Body of pancreas (tissue), 4 donors: ENCODE measurements at regions not wholly inside any gene's neighbourhood (a gene's known extent, or its start where the extent isn't known, plus 50 kb on each side); places are given as distances from the start of the nearest gene placed in this dataset.

Experiments
- ATAC-seq: fragments of 150-250 bp; one replicate; pipeline ENCODE4 v1.9.1; 2016
- DNase-seq, 4 donors: peaks; one replicate each; pipeline ENCODE4 v3.0.0-alpha.2; 2019
- H3K27ac ChIP-seq, 4 donors: fragments of 200-600 bp; sonication (generic); 1 replicate in 3 of 4; 2 replicates in 1 of 4; pipeline versions ENCODE4 v1.5.1 to v1.6.1; 2016 to 2019; ENCODE audit warnings: mild to moderate bottlenecking in 1 of 4, mixed read lengths in 1 of 4, moderate library complexity in 1 of 4
- H3K27me3 ChIP-seq, 2 donors: fragments of 200-600 bp; sonication (generic); one replicate each; pipeline ENCODE4 v1.6.0; 2016; ENCODE audit warnings: mild to moderate bottlenecking in 1 of 2
- H3K36me3 ChIP-seq, 2 donors: fragments of 200-600 bp; sonication (generic); replicated peaks in 1 of 2; 2 replicates each; pipeline ENCODE4 v1.5.1; 2016; ENCODE audit warnings: low read depth in 2 of 2; ENCODE audit not compliant: insufficient read depth in 1 of 2
- H3K4me1 ChIP-seq: fragments of 200-600 bp; sonication (generic); one replicate; pipeline ENCODE4 v1.6.0; 2016
- H3K4me3 ChIP-seq, 2 donors: fragments of 200-600 bp; sonication (generic); 1 replicate in 1 of 2; 2 replicates in 1 of 2; pipeline ENCODE4 v1.5.1; 2016 to 2019
- H3K9me3 ChIP-seq, 3 donors: fragments of 200-600 bp; sonication (generic); 1 replicate in 2 of 3; 2 replicates in 1 of 3; pipeline ENCODE4 v1.5.1; 2016
- POLR2A ChIP-seq, 3 donors: fragments of 450-650 bp; IDR thresholded peaks; one replicate each; pipeline ENCODE4 v1.6.1; 2016; ENCODE audit warnings: antibody characterized with exemption in 3 of 3, mild to moderate bottlenecking in 2 of 3
- WGBS, 2 donors: methylation state at CpG; one replicate each; pipeline ENCODE4 v1.1.5; 2017; 5-methylcytosine and 5-hydroxymethylcytosine counted together
- intact Hi-C: fragments of 100-400 bp; cut with DNase I; formaldehyde crosslinking; loops from one replicate; pipeline ENCODE4 v1.15.1; 2023
- TF ChIP-seq, protein P1 (sequence below), 7 experiments: fragments of 450-650 bp in 4 of 7; fragments of 200-600 bp in 3 of 7; sonication (generic) in 3 of 7; IDR thresholded peaks; one replicate each; pipeline ENCODE4 v1.5.1; 2016 to 2019; ENCODE audit warnings: antibody characterized with exemption in 7 of 7

DNA sequence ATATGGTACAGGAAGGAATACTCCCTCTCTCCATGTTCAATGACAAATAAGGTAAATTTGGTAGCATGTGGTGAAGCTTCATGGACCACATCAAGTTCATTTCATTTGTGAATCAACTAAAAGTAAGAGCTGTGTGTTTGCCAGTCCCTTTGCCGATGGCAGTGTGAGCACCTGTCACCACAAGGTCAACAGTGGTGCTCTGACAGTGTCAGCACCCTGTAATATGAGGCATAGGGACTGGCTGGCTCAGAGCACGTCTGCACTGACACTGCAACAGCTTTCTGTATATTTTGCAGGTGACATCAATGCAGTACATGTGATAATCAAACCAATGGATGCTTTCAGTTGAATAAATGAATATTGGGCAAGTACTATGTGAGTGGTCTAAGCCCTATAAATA is 852.4 kb downstream of the TUSC7 start:
- ATAC-seq (no peak), DNase-seq (peak in 1 of 4 donors; percentile 21)
- no peaks in the 10 kb centered on the region for H3K4me1 ChIP-seq
- H3K36me3 ChIP-seq = no peaks in the 10 kb centered on the region
- no peak for TF ChIP-seq POLR2A (IDR thresholded peaks at IDR 0.05)
- TF ChIP-seq, protein P1, sequence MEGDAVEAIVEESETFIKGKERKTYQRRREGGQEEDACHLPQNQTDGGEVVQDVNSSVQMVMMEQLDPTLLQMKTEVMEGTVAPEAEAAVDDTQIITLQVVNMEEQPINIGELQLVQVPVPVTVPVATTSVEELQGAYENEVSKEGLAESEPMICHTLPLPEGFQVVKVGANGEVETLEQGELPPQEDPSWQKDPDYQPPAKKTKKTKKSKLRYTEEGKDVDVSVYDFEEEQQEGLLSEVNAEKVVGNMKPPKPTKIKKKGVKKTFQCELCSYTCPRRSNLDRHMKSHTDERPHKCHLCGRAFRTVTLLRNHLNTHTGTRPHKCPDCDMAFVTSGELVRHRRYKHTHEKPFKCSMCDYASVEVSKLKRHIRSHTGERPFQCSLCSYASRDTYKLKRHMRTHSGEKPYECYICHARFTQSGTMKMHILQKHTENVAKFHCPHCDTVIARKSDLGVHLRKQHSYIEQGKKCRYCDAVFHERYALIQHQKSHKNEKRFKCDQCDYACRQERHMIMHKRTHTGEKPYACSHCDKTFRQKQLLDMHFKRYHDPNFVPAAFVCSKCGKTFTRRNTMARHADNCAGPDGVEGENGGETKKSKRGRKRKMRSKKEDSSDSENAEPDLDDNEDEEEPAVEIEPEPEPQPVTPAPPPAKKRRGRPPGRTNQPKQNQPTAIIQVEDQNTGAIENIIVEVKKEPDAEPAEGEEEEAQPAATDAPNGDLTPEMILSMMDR (IDR thresholded peaks at IDR 0.05) = no peak
- 19 to 20% methylated on average over 2 of the region's 2 CpGs for WGBS, 2 donors
- H3K27ac ChIP-seq = no peak overlapping the region
- H3K4me3 ChIP-seq = no peak overlapping the region
- intact Hi-C loops = no loop called here
- no peaks in the 10 kb centered on the region for H3K27me3 ChIP-seq
- H3K9me3 ChIP-seq = no peaks in the 10 kb centered on the region

DNA sequence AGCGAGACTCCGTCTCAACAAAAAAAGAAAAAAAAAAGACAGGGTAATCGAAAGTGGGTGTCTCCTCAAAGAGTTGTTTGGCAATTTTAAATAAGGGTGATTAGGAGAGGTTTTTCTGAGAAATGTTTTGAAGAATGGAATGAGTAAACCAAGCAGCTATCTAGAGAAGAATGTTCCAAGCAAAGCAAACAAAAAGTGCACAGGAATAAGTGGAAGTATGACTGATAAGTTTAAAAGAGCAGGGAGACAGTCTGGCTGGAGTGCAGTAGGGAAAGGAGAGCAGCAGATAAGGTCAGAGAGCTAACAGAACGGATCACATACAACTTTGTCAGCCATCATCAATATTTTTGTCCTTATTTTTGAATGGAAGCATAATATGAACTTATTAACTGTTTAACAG is 853.5 kb downstream of the TUSC7 start:
- 44 to 47% methylated on average over 4 of the region's 4 CpGs for WGBS, 2 donors
- no peaks in the 10 kb centered on the region for H3K4me1 ChIP-seq
- H3K4me3 ChIP-seq = no peak overlapping the region
- no peak for DNase-seq
- H3K27ac ChIP-seq = no peak overlapping the region
- intact Hi-C loops = no loop called here
- TF ChIP-seq, protein P1 (IDR thresholded peaks at IDR 0.05) = no peak
- no peak for TF ChIP-seq POLR2A (IDR thresholded peaks at IDR 0.05)
- no peaks in the 10 kb centered on the region for H3K9me3 ChIP-seq
- no peaks in the 10 kb centered on the region for H3K27me3 ChIP-seq
- H3K36me3 ChIP-seq = no peaks in the 10 kb centered on the region
- ATAC-seq = no peak

DNA sequence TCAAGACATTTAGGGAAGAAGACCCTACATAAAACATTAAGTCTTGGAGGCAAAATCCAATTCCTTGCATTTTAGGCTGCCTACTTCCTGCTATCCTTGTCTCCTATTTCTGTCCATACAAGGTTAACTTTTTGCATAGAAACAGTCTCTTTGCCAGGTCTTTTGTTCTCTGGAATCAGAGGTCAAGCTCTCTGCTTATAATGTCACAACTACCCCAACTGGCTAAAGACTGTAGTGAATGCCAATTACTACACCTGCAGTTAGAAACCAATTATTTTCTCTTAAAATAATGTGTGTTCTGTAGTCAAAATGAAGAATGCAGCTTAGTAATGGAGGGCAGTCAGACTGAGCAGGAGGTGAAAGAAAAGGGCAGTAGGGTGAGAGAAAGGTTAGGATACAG is 856.2 kb downstream of the TUSC7 start:
- Histone ChIP-seq H3K27ac (no peak overlapping the region), H3K4me3 (no peak overlapping the region), H3K27me3 (no peaks in the 10 kb centered on the region), H3K9me3 (no peaks in the 10 kb centered on the region), H3K36me3 (no peaks in the 10 kb centered on the region), H3K4me1 (no peaks in the 10 kb centered on the region)
- intact Hi-C loops = no loop called here
- ATAC-seq (no peak), DNase-seq (no peak)
- TF ChIP-seq, protein P1 (IDR thresholded peaks at IDR 0.05) = no peak
- no peak for TF ChIP-seq POLR2A (IDR thresholded peaks at IDR 0.05)

DNA sequence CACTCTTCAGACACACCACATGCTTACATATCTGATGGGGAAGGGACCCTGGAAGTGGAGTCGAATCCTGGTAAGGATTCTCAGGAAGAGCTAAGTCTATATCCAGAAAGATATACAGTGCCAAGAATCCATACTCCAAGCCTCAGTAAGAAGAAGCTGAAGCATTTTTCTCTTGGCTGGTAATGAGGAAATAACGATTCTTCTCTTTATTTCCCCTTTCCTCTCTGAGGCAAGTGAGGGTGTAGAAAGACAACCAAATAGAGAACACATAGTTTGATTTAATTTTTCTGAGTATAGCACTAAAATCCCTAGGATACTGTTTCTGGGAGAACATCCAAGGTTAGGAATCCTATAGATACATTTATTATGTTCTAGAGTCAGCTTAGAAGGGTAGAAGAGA is 857.3 kb downstream of the TUSC7 start:
- ATAC-seq (no peak), DNase-seq (no peak)
- no peaks in the 10 kb centered on the region for H3K9me3 ChIP-seq
- no peaks in the 10 kb centered on the region for H3K4me1 ChIP-seq
- no peaks in the 10 kb centered on the region for H3K27me3 ChIP-seq
- no peaks in the 10 kb centered on the region for H3K36me3 ChIP-seq
- no peak overlapping the region for H3K4me3 ChIP-seq
- WGBS, 2 donors = 43 to 72% methylated on average over 2 of the region's 2 CpGs
- no peak overlapping the region for H3K27ac ChIP-seq
- intact Hi-C loops = no loop called here
- TF ChIP-seq, protein P1 (IDR thresholded peaks at IDR 0.05) = no peak
- TF ChIP-seq POLR2A (IDR thresholded peaks at IDR 0.05) = no peak

GRCh38 chr3:117567382-117567781 is 857.8 kb downstream of the TUSC7 start:
- H3K27ac ChIP-seq = no peak overlapping the region
- no peak overlapping the region for H3K4me3 ChIP-seq
- DNase-seq = no peak
- intact Hi-C loops = no loop called here
- H3K27me3 ChIP-seq = no peaks in the 10 kb centered on the region
- no peaks in the 10 kb centered on the region for H3K36me3 ChIP-seq
- WGBS, 2 donors = 6 to 26% methylated on average over 3 of the region's 3 CpGs
- H3K9me3 ChIP-seq = no peaks in the 10 kb centered on the region
- H3K4me1 ChIP-seq = no peaks in the 10 kb centered on the region
- no peak for ATAC-seq
- no peak for TF ChIP-seq POLR2A (IDR thresholded peaks at IDR 0.05)
- TF ChIP-seq, protein P1 (IDR thresholded peaks at IDR 0.05) = no peak
